Pulmonary artery endothelial cell (primary cell): ENCODE measurements at regions not wholly inside any gene's neighbourhood (a gene's known extent, or its start where the extent isn't known, plus 50 kb on each side); places are given as distances from the start of the nearest gene placed in this dataset.
"Not testable (repeated sequence)": the region's sequence is repeated elsewhere in the genome, so short reads cannot be mapped to it uniquely, and the experiment has no call there.

Experiments used
- DNase-seq: peaks from one replicate; pipeline ENCODE4 v3.0.0-alpha.2; 2011; ENCODE audit warnings: low read depth, low spot score

- DNase-seq: no peak
Observed at GRCh38 chr4:158122501-158122900, 50.3 kb downstream of the GASK1B start.

GRCh38 chr4:158121161-158121579 lies 51.7 kb downstream of the GASK1B start:
- no peak for DNase-seq

DNA sequence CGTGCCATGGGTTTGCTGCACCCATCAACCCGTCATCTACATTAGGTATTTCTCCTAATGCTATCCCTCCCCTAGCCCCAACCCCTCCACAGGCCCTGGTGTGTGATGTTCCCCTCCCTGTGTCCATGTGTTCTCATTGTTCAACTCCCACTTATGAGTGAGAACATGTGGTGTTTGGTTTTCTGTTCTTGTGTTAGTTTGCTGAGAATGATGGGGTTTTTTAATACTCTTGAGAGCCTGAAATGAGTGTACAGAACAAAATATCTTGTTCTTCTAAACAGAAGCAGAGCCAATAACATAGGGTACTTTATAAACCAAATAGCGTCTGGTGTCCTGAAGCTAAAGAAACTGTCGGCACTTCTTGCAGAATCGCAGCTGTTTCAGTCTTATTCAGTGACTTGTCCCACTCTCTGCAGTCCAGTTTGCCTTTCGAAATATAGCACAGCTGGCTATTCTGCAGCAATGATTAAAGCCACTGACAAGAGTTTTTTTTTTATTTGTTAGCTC lies 52.1 kb downstream of the GASK1B start:
- not testable (repeated sequence) for DNase-seq

DNA sequence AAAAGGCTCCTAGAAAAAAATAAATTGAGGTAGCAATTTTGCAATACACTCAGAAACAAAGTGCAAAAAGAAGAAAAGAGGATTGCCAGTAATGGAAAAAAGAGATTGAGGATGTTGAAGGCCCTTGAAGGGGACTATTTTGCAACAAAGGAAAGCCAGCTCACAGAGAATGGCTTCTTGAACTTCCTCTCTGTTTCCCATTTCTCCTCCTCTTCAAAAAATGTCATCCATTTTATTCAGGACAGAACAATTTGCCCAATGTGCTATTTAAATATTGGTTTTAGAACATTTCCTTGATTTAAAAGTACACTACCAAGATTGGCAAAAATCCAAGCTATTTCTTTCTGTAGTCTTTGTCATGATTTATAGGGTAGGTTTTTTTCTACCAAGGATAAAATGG lies 60.2 kb downstream of the GASK1B start:
- DNase-seq: peak; percentile 17

- DNase-seq: no peak
Observed at GRCh38 chr4:158111241-158111640, 61.6 kb downstream of the GASK1B start.

GRCh38 chr4:158102904-158103303 lies 69.9 kb downstream of the GASK1B start:
- DNase-seq: no peak

- no peak for DNase-seq
Observed at GRCh38 chr4:158099686-158100085, 73.1 kb downstream of the GASK1B start.

DNA sequence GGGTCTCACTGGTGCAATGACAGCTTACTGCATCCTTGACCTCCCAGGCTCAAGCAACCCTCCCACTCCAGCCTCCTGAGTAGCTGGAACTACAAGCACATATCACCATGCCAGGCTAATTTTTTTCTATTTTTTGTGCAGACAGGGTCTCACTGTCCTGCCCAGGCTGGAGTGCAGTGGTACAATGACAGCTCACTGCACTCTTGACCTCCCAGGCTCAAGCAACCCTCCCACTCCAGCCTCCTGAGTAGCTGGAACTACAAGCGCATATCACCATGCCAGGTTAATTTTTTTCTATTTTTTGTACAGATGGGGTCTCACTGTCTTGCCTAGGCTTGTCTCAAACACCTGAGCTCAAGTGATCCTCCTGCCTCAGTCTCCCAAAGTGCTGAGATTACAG lies 74.0 kb downstream of the GASK1B start:
- DNase-seq: no peak

GRCh38 chr4:158094413-158095134 lies 78.3 kb downstream of the GASK1B start:
- DNase-seq: peak; percentile 1

DNA sequence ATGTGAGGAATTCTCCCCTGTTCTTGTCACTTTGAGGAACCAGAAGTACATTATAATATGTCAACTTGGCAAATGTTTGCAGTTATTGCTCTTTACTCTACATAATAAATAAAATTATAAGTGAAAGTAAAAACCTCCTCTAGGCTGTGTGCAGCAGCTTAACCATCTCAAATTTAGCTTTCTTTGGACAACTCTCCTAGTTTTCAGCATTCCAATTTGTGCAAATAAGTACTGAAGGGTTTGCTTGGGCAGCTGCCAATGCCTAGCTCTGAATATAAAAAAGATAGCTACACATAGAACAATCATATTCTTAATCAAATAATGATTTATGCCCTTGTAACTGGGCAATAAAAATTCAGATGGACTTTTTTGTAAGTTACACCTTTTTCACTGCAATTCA lies 82.5 kb downstream of the GASK1B start:
- no peak for DNase-seq

- DNase-seq: not testable (repeated sequence)
Observed at GRCh38 chr4:158089897-158090296, 82.9 kb downstream of the GASK1B start.

- DNase-seq: no peak
Observed at GRCh38 chr4:158080354-158080753, 92.5 kb downstream of the GASK1B start.

DNA sequence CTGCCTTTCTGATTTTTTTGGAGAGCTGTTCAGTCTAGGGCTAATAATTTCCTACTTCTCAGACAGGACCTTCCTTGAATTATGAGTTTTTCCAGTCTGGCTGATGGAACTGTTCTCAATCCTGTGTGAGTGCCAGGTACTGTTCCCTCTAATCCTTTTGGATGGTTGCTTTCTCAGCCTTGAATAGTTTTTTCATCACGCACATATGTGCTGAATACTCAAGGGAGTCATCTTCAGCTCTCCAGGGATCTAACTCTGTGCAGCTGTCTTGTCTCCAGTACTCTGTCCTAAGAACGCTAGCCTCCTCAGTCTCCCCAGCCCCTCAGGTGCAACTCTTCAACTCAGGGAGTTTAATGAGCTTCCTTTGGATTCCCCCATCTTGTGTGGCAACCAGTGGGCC lies 93.2 kb downstream of the GASK1B start:
- no peak for DNase-seq

DNA sequence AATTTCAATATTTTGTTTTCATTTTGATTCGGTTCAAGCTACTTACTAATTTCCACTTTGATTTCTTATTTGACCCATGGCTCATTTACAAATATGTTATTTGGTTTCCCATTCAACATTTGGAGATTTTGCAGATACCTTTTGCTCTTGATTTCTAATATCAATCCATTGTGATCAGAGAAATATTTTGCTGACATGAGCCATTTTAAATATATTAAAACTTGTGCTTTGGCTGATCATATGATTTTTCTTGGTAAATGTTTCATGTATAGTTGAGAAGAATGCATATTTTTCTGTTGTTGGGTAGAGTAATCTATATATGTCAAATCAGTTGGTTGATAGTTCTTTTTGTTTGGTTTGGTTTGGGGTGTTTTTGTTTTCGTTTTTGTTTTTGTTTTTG lies 95.0 kb downstream of the GASK1B start:
- no peak for DNase-seq

DNA sequence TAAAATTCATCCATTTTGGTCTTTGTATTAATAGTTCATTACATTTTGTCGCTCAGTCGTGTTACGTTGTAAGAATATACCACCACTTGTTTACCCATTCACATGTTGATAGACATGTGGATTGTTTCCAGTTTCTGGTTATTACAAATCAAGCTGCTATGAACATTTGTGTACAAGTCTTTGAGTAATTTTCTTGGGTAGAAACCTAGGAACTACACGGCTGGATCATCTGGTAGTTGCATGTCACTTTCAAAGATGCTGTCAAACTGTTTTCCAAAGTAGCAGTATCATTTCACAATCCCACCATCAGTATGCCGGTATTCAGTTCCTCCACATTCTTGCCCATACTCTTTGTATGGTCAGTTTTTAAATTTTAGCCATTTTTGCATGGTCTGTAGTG lies 98.0 kb downstream of the GASK1B start:
- DNase-seq: no peak

GRCh38 chr4:158071931-158072330 lies 100.9 kb downstream of the GASK1B start:
- DNase-seq: no peak

DNA sequence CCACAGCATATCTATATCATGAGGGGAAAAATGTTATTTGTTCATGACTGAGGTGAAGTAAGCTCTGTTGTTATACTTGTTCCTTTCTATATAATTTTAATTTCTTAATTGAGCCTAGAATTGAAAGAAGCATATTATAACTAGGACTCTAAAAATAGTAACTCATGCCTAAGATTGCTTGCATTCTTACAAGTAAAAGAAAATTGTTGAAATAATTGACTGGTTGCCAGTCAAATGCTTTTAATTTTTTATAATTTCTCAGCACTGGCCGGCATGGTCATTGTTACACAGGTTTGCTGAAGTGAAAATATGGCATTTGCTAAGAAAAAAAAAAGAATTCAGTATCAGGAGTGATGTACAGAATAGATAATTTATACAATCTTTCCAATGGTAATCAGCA lies 104.8 kb downstream of the GASK1B start:
- no peak for DNase-seq

DNA sequence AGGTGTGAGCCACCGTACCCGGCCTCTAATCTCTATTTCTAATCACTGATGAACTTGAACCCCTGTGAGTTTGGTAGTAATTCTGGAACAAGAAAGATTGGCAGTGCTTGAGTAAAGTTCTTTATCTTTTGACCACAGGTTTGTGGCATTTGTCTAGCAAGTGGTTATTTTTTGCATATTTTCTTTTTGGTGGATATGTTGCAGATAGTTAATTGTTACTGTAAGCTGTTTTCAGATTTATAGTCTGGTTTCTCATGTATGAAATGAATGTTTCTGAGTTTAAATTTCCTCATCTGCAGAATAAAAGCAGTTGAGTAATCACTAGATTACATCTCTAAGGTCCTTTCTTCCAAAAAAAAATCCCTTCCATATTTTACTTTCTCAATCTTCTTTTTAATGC lies 105.2 kb downstream of the GASK1B start:
- no peak for DNase-seq

GRCh38 chr4:158065603-158066002 lies 107.2 kb downstream of the GASK1B start:
- peak; percentile 82 for DNase-seq

- DNase-seq: peak; percentile 37
Observed at GRCh38 chr4:158065176-158065575, 107.6 kb downstream of the GASK1B start.

GRCh38 chr4:158056689-158057245 lies 116.1 kb downstream of the GASK1B start:
- no peak for DNase-seq

- DNase-seq: no peak
Observed at GRCh38 chr4:158055668-158056067, 117.2 kb downstream of the GASK1B start.

DNA sequence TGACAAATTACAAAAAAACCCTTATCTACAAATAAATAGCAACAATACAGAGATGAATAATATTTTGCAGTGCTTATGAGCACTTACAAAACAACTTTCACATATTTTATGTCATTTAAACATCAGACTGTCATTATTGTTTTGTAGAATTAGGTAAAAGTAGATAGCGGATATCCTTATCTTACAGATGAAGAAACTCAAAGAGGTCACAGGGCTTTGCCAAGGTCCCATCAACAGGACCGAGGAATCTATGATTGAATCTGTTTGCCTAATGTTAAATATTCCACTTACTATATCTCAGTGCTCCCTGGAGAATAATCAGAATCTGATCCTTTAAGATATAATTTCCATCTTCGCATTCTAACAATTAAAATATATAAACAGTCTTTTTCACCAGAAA lies 119.0 kb downstream of the GASK1B start:
- no peak for DNase-seq
